IMR-90 (cell line): ENCODE measurements at regions not wholly inside any gene's neighbourhood (a gene's known extent, or its start where the extent isn't known, plus 50 kb on each side); places are given as distances from the start of the nearest gene placed in this dataset.

Experiments used
- ATAC-seq: fragments of 200-7000 bp; cut with Tn5 transposase; 2 replicates; pipeline ENCODE4 v1.9.1; 2020; ENCODE audit warnings: low read depth, mild to moderate bottlenecking, moderate library complexity
- BruUV-seq: library from RNA; stranded (reverse); fragments of 400-500 nt; replicated peaks from 2 replicates; lab custom pipeline; 2021; lab: Mats Ljungman, UMichigan
- CTCF ChIA-PET: fragments of 300-600 bp; formaldehyde crosslinking; extraction: SDS; loops from one replicate; lab custom pipeline; 2021; ENCODE audit warnings: antibody characterized with exemption; lab: Yijun Ruan, JAX
- POLR2A ChIA-PET: fragments of 300-600 bp; sonication (Branson Sonifier 250); formaldehyde crosslinking; loops from one replicate; lab custom pipeline; 2022; ENCODE audit warnings: antibody characterized with exemption; ENCODE audit not compliant: unreplicated experiment; lab: Charles Lee
- DNase-seq: peaks from one replicate; pipeline ENCODE4 v3.0.0; 2013
- H2AFZ ChIP-seq: replicated peaks from 2 replicates; pipeline ENCODE3; 2013; ENCODE audit warnings: low read length, mild to moderate bottlenecking; ENCODE audit not compliant: poor library complexity
- H2AK5ac ChIP-seq: 2 replicates; pipeline ENCODE4 v1.6.1; 2013; ENCODE audit warnings: low read depth, low read length, inconsistent platforms
- H2AK9ac ChIP-seq: replicated peaks from 2 replicates; pipeline ENCODE3; 2013; ENCODE audit warnings: mild to moderate bottlenecking, low read depth, low read length, moderate library complexity; ENCODE audit not compliant: poor library complexity
- H2BK120ac ChIP-seq: 2 replicates; pipeline ENCODE4 v1.6.1; 2013; ENCODE audit warnings: low read depth, low read length, inconsistent platforms
- H2BK15ac ChIP-seq: 3 replicates; pipeline ENCODE4 v1.6.1; 2013; ENCODE audit warnings: low read depth, low read length, inconsistent platforms
- H2BK20ac ChIP-seq: 2 replicates; pipeline ENCODE4 v1.6.1; 2013; ENCODE audit warnings: low read depth, mild to moderate bottlenecking, inconsistent platforms, low read length, moderate library complexity
- H2BK5ac ChIP-seq: 2 replicates; pipeline ENCODE4 v1.6.1; 2013; ENCODE audit warnings: mild to moderate bottlenecking, low read depth, low read length, inconsistent platforms; ENCODE audit not compliant: poor library complexity, severe bottlenecking
- H3K14ac ChIP-seq: replicated peaks from 2 replicates; pipeline ENCODE4 v1.6.1; 2013; ENCODE audit warnings: low read depth, low read length, inconsistent platforms
- H3K18ac ChIP-seq: 2 replicates; pipeline ENCODE4 v1.6.1; 2013; ENCODE audit warnings: low read depth, low read length, control low read depth
- H3K23ac ChIP-seq: 2 replicates; pipeline ENCODE4 v1.6.1; 2013; ENCODE audit warnings: low read depth, low read length, inconsistent platforms
- H3K27ac ChIP-seq: 2 replicates; pipeline ENCODE4 v1.5.1; 2013; ENCODE audit warnings: mild to moderate bottlenecking, control low read depth, low read length; ENCODE audit not compliant: insufficient read depth
- H3K27me3 ChIP-seq: 2 replicates; pipeline ENCODE4 v1.6.1; 2013; ENCODE audit warnings: low read length; ENCODE audit not compliant: control insufficient read depth, insufficient read depth
- H3K36me3 ChIP-seq: 2 replicates; pipeline ENCODE4 v1.6.1; 2013; ENCODE audit warnings: low read length, mixed read lengths; ENCODE audit not compliant: control insufficient read depth, insufficient read depth
- H3K4ac ChIP-seq: 2 replicates; pipeline ENCODE4 v1.6.1; 2013; ENCODE audit warnings: low read depth, low read length, inconsistent platforms
- H3K4me1 ChIP-seq: 2 replicates; pipeline ENCODE4 v1.6.1; 2013; ENCODE audit warnings: low read length, mixed read lengths; ENCODE audit not compliant: control insufficient read depth, insufficient read depth
- H3K4me2 ChIP-seq: 2 replicates; pipeline ENCODE4 v1.6.1; 2013; ENCODE audit warnings: low read depth, mild to moderate bottlenecking, control low read depth, low read length, moderate library complexity
- H3K4me3 ChIP-seq: 2 replicates; pipeline ENCODE4 v1.5.1; 2013; ENCODE audit warnings: low read depth, mild to moderate bottlenecking, control low read depth, low read length, moderate library complexity; ENCODE audit not compliant: insufficient read depth
- H3K56ac ChIP-seq: 2 replicates; pipeline ENCODE4 v1.6.1; 2013; ENCODE audit warnings: low read length, inconsistent platforms; ENCODE audit not compliant: insufficient read depth; ENCODE audit errors: extremely low read depth
- H3K79me1 ChIP-seq, 2 experiments: 2 replicates each; pipeline ENCODE4 v1.6.1; 2013; ENCODE audit warnings: low read length in 2 of 2, inconsistent platforms in 1 of 2, low read depth in 1 of 2
- H3K9ac ChIP-seq: 2 replicates; pipeline ENCODE4 v1.6.1; 2013; ENCODE audit warnings: low read depth, low read length, control low read depth
- H3K9me1 ChIP-seq: 2 replicates; pipeline ENCODE4 v1.6.1; 2013; ENCODE audit warnings: low read length, inconsistent platforms; ENCODE audit not compliant: insufficient read depth
- H3K9me3 ChIP-seq: 2 replicates; pipeline ENCODE4 v1.6.1; 2013; ENCODE audit warnings: low read length; ENCODE audit not compliant: control insufficient read depth, insufficient read depth
- H4K20me1 ChIP-seq: 2 replicates; pipeline ENCODE4 v1.6.1; 2013; ENCODE audit warnings: low read length, inconsistent platforms; ENCODE audit not compliant: insufficient read depth
- H4K5ac ChIP-seq: 2 replicates; pipeline ENCODE4 v1.6.1; 2013; ENCODE audit warnings: mild to moderate bottlenecking, low read depth, low read length, control low read depth
- H4K8ac ChIP-seq, 2 experiments: 2 replicates each; pipeline ENCODE4 v1.6.1; 2013; ENCODE audit warnings: low read depth in 2 of 2, low read length in 2 of 2, control low read depth in 1 of 2, inconsistent platforms in 1 of 2
- H4K91ac ChIP-seq: 2 replicates; pipeline ENCODE4 v1.6.1; 2013; ENCODE audit warnings: low read depth, low read length, inconsistent platforms; ENCODE audit not compliant: insufficient read depth
- BHLHE40 ChIP-seq: fragments of 150-350 bp; IDR thresholded peaks from 2 replicates; pipeline ENCODE4 v1.6.1; 2016; ENCODE audit warnings: mild to moderate bottlenecking, low read depth, low read length
- CEBPB ChIP-seq: IDR thresholded peaks from 2 replicates; pipeline ENCODE4 v1.6.1; 2012; ENCODE audit warnings: low read depth, low read length, improper control_type of control experiment
- CHD1 ChIP-seq: IDR thresholded peaks from 2 replicates; pipeline ENCODE4 v1.6.1; 2012; ENCODE audit warnings: low read depth, low read length, improper control_type of control experiment
- CTCF ChIP-seq: conservative IDR thresholded peaks from 2 replicates; pipeline ENCODE4 v1.5.1; 2012; ENCODE audit warnings: mild to moderate bottlenecking, low read depth, low read length, improper control_type of control experiment
- FOS ChIP-seq: fragments of 150-350 bp; IDR thresholded peaks from 2 replicates; pipeline ENCODE4 v1.6.1; 2016; ENCODE audit warnings: low read depth, low read length
- MAFK ChIP-seq: IDR thresholded peaks from 2 replicates; pipeline ENCODE4 v1.6.1; 2012; ENCODE audit warnings: low read depth, low read length, improper control_type of control experiment
- MXI1 ChIP-seq: IDR thresholded peaks from 2 replicates; pipeline ENCODE4 v1.6.1; 2012; ENCODE audit warnings: low read depth, mild to moderate bottlenecking, low read length, moderate library complexity, borderline replicate concordance
- NFE2L2 ChIP-seq: fragments of 150-350 bp; IDR thresholded peaks from 2 replicates; pipeline ENCODE4 v1.6.1; 2016; ENCODE audit warnings: low read depth, mild to moderate bottlenecking, low read length
- POLR2A ChIP-seq: IDR thresholded peaks from 2 replicates; pipeline ENCODE4 v1.6.1; 2012; ENCODE audit warnings: mild to moderate bottlenecking, low read depth, low read length
- RAD21 ChIP-seq: IDR thresholded peaks from 2 replicates; pipeline ENCODE4 v1.6.1; 2012; ENCODE audit warnings: low read length, improper control_type of control experiment
- RCOR1 ChIP-seq: IDR thresholded peaks from 2 replicates; pipeline ENCODE4 v1.6.1; 2012; ENCODE audit warnings: mild to moderate bottlenecking, low read length, improper control_type of control experiment; ENCODE audit not compliant: insufficient replicate concordance
- SMC3 ChIP-seq: fragments of 150-350 bp; IDR thresholded peaks from 2 replicates; pipeline ENCODE4 v1.6.1; 2016; ENCODE audit warnings: low read depth, mild to moderate bottlenecking, antibody characterized with exemption, low read length, moderate library complexity
- USF2 ChIP-seq: fragments of 150-350 bp; IDR thresholded peaks from 2 replicates; pipeline ENCODE4 v1.6.1; 2017; ENCODE audit warnings: mild to moderate bottlenecking, antibody characterized with exemption, low read length, low read depth
- WGBS, 2 experiments: methylation state at CpG; one replicate each; pipeline versions ENCODE4 v1.1.5 to v1.1.7; 2013; ENCODE audit warnings: missing lambda C conversion rate in 2 of 2; ENCODE audit not compliant: insufficient read length in 1 of 2; ENCODE audit errors: extremely low coverage in 2 of 2; 5-methylcytosine and 5-hydroxymethylcytosine counted together
- dilution Hi-C: fragments of 300-500 bp; cut with HindIII; formaldehyde crosslinking; loops from one replicate; pipeline ENCODE4 v1.14.3; 2018; ENCODE audit warnings: low sequenced_read_pairs; ENCODE audit not compliant: unreplicated experiment
- in situ Hi-C: fragments of 300-500 bp; cut with MboI; formaldehyde crosslinking; loops from 3 replicates; pipeline ENCODE4 v1.14.3; 2019; ENCODE audit warnings: low sequenced_read_pairs, inconsistent platforms, mixed read lengths
- intact Hi-C: fragments of 100-400 bp; cut with micrococcal nuclease; formaldehyde crosslinking; loops from 2 replicates; pipeline ENCODE4 v1.10.0; 2022

- dilution Hi-C loops = no loop called here
- H3K18ac ChIP-seq = peak overlapping the region; percentile 94
- H3K27ac ChIP-seq = peak overlapping the region; percentile 44; the same call in 1 of the 2 replicates
- H2AK5ac ChIP-seq = peak overlapping the region; percentile 25; the same call in 1 of the 2 replicates
- H3K79me1 ChIP-seq = no peaks in the 10 kb centered on the region
- no peaks in the 10 kb centered on the region for H3K27me3 ChIP-seq
- H3K4me1 ChIP-seq = peaks cover 7% of the 10 kb centered on the region
- ChIA-PET POLR2A (no interaction called here), CTCF (no interaction called here)
- no peak overlapping the region for H3K9ac ChIP-seq
- H4K8ac ChIP-seq = no peak overlapping the region
- H4K20me1 ChIP-seq = no peaks in the 10 kb centered on the region
- no peak overlapping the region for H3K23ac ChIP-seq
- H4K91ac ChIP-seq = no peak overlapping the region; the same call in 1 of the 2 replicates
- no TSS peak for BruUV-seq
- H2BK15ac ChIP-seq = no peak overlapping the region
- H2BK5ac ChIP-seq = no peak overlapping the region
- H3K56ac ChIP-seq = no peak overlapping the region
- H4K5ac ChIP-seq = peak overlapping the region; percentile 95; the same call in 1 of the 2 replicates
- no peak overlapping the region for H2AK9ac ChIP-seq
- in situ Hi-C loops = no loop called here
- H3K4ac ChIP-seq = peak overlapping the region; percentile 11
- WGBS, 2 experiments = 48% methylated on average over 3 of the region's 4 CpGs; no CpG with 5 or more reads in 1 of the 2 experiments
- H2BK120ac ChIP-seq = peak overlapping the region; percentile 1; the same call in 1 of the 2 replicates
- TF ChIP-seq MXI1 = no peak
- no peak for TF ChIP-seq FOS
- no peak for TF ChIP-seq CEBPB
- no peak for TF ChIP-seq MAFK
- TF ChIP-seq BHLHE40 = no peak
- TF ChIP-seq SMC3 = no peak
- no peak for TF ChIP-seq RAD21
- no peak for TF ChIP-seq RCOR1
- TF ChIP-seq CTCF = no peak
- TF ChIP-seq NFE2L2 = no peak
- no peak for TF ChIP-seq CHD1
- no peak for TF ChIP-seq POLR2A
- TF ChIP-seq USF2 = no peak
- no peak overlapping the region for H3K4me3 ChIP-seq
- no peak overlapping the region; the same call in 1 of the 2 replicates for H3K4me2 ChIP-seq
- no peak for ATAC-seq
- H3K14ac ChIP-seq = 0 out of 2 replicates have a peak overlapping the region, but pooled peaks have one; percentile 5
- H3K9me3 ChIP-seq = peaks cover 3% of the 10 kb centered on the region
- no peak overlapping the region for H2AFZ ChIP-seq
- no peaks in the 10 kb centered on the region for H3K36me3 ChIP-seq
- DNase-seq = no peak
- 0 out of 2 replicates have a peak, but pooled peaks cover 5% of the 10 kb centered on the region for H3K9me1 ChIP-seq
- intact Hi-C loops = no loop called here
- H2BK20ac ChIP-seq = peak overlapping the region; percentile 53
These were observed 121.1 kb downstream of the MEX3B start for GRCh38 chr15:81924729-81925128.
